HS-27A (cell line): ENCODE measurements at regions not wholly inside any gene's neighbourhood (a gene's known extent, or its start where the extent isn't known, plus 50 kb on each side); places are given as distances from the start of the nearest gene placed in this dataset.

Source experiments
- DNase-seq: peaks from one replicate; pipeline ENCODE4 v3.0.0-alpha.2; 2012; ENCODE audit warnings: low read depth, missing footprints

DNA sequence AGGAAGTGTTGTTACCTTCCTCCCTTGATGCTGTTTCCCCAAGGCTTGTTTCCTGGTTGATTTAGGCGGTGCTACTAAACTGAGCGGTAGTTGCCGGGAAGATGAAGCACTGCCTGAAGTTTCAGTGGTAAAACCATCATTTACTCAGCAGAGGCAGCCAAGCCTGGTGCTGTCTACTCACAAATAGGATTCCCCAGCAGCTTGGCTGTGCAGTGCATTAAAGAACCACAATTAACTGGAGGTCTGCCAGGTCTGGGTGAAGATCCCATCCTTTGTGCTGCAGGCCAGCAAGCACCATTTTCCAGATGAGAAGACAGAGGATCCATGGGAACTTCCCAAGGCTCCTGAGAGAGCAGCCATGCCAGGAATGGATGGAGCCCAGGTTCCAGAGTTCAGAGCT lies 231.9 kb upstream of the E2F8 start:
- no peak for DNase-seq

DNA sequence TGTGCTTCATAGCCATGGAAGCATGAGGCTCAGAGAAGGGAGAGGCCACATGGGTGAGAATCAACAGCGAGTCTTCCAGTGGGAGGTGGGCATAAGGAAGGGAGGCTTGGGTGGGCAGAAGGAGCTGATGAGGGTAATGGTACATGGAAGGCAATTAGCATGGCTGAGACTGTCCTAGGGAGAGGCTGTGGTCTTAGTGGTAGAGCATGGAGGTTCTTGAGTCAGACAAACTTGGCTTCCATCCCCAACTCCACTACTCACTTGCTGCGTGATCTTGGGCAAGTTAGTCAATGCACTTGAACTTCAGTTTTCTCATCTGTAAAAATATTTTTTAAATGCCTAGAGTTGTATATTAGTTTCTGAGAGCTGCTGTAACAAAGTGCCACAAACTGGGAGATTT lies 227.2 kb upstream of the E2F8 start:
- no peak for DNase-seq

DNA sequence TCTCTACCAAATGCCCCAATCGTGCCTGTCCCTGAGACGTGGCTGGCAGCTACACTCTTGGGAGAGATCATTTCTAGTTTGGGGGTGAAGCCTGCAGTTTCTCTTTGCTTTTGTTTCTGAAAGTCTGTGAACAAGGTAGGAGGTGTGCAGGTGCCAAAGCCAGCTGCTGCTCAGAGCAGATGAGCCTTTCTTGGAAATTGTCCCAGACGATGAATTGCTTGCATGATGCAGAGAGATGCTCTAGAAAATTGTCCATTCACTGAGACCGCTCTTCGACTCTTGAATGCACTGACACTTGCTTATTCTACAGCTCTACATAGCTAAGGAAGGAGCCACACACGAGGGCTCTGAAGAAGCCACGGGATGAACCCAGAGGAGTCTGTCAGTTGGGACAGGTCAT lies 225.6 kb upstream of the E2F8 start:
- no peak for DNase-seq

DNA sequence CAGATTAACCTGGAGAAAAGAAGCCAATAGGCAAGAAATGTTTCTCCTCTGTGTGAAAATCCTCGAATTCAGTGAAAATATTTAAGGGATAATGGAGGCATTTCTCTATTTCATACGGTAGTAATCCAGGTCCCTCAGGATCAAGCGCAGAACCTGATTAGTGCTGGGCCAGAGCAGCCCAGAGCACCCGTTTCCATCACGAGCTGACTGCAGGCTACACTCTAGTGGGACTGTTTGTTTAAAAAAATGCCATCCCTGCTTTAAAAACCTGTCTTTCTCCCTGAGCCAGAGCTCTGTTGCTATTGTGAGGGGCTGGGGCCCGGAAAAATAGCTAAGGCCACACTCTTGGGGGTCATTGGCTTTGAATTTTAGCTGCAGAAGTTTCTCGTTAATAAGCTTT lies 223.2 kb upstream of the E2F8 start:
- no peak for DNase-seq

DNA sequence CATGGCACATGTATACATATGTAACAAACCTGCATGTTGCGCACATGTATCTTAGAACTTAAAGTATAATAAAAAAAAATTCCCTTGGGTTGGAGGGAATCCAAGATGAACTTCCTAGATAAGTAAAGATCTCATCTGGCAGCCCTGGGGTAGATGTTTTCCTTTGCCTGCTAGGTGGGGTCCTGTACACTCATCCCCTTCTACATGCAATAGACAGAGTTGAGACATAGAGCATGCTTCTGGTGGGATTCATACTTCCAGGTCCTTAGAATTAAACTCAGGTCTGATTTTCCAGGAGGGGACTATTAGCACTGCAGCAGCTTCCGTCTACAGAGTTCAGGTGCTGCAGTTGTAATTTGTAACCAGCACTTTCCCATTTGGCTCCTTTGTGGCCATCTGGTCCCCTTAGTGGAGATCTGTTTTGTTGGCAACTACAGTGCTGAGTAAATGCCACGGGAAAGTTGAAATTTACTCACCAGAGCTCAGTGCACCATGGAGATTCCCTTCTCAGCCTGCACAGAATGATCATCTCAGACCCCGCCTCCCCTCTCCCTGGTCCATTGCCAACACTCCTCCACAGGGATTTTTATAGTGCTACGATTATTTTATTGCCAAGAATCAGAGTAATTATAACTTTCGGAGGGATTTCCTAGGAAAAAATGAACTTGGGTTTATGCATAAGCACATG lies 220.1 kb upstream of the E2F8 start:
- no peak for DNase-seq

DNA sequence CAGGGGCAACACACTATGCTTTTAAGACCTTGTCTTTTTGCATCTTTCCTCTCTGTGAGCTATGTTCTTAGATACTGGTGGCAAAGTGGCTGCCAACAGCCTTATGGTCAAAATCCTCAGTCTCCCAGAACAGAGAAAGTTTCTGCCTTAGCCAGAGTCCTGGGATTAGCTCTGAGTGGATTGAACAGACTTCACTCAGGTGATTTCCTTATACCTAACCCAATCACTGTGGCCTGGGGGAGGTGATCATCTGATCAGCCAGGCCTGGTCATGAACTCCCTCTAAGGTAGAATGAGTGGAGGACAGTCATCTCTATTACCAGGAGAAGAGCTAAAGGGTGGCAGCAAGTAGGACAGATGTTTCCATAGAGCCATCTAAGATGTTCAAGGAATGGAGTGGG lies 218.5 kb upstream of the E2F8 start:
- DNase-seq: no peak

DNA sequence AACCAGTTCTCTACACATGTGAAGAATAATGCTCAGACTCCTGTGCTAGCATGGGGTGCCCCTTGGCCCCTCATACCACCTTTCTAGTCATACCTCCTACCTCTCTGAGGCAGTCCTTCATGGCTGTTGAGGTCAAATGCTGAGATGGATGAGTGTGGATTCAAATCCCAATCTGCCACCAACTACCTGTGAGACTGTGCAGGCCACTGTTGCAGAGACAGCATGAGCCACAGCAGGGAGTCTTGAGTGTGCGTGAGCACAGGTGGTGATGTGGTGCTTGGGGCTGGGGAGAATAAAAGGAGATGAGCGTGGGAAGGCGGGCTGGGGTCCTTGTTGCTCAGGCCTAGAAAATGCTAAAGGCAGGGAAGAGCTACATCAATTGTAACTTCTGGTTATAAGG lies 218.0 kb upstream of the E2F8 start:
- no peak for DNase-seq

DNA sequence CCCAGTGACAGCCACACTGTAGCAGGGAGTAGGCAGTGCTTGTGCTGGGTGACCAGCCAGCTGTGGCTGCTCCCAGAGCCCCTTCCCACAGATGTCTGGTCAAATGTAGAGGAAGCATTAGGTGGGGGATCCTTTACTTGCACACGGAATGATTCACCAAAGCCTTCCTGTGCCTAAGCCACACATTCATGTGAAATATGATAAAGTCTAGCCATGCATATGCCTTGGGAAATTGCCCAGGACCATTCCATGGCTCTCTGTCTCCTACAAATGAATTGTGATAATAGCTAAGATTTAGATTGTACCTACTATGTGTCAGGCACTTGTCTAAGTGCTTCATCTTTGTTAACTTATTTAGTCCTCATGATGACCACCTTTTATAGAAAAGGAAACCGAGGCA lies 217.5 kb upstream of the E2F8 start:
- no peak for DNase-seq

DNA sequence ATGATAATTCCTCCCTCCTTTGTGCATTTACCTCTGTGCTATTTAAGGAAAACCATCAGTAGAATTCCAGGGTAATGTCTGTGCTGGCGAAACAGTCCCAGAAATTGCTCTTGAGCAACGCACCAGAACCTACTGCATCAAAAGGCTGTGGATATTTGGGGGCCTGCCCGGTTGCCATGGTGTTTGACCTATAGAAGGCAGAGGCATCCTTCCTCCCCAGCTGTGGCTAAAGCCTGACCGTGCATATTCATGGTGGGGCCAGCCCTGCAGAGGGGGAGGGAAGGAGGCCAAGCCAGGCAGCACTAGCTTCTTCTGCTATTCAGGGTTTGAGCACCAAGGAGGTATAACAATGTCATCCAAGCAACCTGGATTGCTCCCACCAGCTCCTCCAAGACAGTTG lies 215.0 kb upstream of the E2F8 start:
- no peak for DNase-seq

DNA sequence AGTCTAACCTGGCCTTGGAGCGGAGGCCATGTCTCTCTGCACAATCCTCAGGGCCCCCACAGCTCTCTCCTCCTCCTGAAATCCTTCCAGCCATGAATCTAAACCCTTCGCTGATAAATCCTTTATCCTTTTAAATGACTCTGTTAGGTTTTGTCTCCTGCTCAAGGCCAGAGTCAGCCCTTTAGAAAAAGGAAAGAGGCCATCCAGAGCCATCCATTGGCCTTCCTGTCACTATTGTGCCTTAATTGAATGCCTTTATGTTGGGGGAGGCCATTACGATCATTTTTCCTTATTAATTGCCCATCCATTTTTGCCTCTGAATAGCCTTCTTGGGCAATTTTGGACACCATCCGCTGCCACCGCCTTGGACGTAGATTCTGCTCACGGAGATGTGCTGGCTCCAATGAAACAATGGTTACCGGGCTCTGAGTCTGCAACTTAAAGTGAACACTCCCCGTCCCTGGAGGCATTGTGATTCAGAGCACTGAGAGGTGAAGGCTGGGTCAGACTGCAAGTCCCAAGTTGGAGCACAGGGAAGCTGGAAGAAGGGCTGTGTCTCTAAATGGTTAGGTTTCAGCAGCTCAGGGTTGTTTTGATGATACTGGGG lies 213.0 kb upstream of the E2F8 start:
- DNase-seq: no peak

DNA sequence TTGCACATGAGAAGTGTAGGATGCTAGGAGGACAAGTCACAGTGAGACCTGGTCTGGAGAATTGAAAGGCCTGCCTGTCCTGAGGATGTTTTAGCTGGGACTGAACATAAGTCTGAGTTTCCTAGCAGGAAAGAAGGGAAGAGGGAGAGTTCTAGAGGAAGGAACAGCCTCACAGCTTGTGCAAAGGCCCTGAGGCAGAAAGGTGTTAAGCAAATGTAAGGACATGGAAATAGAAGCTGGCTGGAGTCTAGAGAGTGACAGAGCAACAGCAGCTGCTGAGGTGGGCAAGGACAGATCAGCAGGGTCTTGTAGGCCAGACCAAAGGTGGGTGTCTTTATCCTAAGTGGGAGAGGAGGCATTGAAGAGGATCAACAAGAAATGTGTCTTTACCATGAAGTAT lies 210.9 kb upstream of the E2F8 start:
- DNase-seq: no peak

DNA sequence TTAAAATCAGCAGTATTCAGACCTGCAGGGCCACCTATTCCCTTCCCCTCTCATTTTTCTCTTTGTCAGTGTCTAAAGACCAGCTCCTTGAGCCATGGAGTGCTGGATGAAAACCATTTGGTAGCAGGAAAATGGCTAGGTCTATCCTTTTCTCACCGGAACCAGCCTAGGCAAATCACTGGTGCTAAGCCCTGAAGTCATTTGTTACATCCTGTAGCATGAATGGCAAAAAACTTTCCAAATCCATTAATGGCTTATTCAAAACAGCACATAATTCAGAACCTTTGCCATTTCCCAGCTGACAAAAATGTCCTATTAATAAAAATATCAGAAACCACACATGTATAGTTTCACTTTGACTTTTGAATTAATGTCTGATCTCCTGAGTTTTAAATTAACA lies 209.5 kb upstream of the E2F8 start:
- no peak for DNase-seq

DNA sequence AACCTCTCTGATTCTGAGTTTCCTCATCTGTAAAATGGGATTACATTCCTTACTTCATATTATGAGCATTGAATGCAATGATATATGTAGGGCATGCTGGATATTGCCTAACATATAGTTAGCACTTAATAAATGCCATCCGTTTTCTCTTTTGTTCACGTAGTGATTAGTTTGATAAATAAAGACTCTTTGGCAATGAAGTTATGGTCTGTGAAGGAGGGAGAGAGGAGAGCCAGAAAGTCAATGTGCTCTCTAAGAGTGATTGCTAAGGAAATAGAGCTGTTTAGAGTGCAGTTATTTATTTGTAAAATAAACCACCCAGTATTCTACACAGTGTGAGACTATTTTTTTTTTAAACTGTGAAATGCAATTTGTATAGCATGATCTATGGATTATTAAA lies 207.9 kb upstream of the E2F8 start:
- DNase-seq: no peak

DNA sequence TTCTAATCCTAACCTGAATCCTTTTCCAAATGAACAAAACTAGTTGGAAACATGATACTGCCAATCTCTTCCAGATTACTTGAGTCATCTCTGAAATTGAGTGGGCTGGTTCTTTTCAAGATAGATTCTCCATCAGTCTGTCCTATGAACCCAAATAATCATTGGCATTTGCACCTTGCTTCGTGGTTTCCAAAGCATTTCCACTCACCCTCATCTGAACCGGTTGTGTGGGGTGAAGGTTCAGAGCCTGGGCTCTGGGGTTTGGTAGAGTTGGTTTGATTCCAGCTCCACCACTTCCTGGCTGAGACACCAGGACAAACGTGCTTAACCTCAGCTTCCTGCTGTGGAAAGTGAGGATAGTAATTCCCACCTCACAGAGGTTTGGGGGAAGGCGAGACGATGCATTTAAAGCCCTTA lies 206.4 kb upstream of the E2F8 start:
- DNase-seq: no peak

DNA sequence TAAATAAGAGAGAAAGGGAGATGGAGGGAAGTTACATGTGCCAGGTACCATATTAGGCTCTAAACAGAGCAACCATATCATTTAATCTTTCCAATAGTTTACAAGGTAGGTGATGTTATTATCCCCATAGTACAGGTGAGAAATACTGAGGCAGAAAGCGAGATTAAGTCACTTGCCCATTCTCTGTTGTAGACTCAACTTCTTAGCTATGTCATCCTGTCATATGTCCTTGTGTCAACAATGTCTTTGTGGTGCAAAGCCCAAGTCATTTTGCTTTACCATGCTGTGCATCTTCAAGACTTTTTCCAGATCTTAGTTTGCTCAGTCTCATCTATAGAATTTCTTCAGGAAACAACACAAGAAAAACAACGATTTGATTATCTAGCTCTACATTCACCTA lies 205.0 kb upstream of the E2F8 start:
- no peak for DNase-seq

DNA sequence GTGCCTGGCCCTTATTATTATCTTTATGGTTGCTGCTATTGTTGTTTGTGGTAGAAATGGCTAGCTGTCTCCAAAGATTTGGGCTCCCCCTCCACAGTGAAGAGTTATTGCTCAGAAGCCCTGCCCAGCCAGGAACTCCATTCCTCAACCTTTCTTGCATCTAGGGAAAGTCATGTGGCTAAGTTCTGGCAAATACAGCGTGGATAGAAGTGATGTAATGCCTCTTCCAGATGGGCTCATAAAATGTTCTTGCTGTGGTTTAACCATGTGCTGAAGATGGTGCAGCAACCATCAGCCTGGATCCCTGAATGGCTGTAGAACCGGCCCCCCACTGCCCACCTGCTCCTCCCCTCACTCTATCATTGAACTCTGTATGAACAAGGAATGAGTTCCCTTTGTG lies 203.5 kb upstream of the E2F8 start:
- DNase-seq: no peak

DNA sequence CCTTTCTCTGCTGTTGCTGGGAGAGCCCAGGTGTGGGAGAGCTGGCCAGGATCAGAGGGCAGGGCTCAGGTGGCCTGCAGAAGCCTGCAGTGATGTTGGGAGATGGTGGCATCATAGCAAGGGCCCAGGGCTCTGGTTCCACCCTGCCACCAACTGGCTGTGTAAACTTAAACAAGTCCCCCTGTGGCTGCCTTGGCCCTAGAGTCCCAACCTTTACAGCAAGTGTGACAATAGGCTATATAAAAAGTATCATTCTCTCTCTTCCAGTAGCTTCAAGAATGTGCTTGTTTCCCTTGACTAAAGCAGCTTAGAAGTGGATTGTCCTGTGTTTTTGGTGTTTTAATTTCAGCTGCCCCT lies 201.8 kb upstream of the E2F8 start:
- DNase-seq: no peak

DNA sequence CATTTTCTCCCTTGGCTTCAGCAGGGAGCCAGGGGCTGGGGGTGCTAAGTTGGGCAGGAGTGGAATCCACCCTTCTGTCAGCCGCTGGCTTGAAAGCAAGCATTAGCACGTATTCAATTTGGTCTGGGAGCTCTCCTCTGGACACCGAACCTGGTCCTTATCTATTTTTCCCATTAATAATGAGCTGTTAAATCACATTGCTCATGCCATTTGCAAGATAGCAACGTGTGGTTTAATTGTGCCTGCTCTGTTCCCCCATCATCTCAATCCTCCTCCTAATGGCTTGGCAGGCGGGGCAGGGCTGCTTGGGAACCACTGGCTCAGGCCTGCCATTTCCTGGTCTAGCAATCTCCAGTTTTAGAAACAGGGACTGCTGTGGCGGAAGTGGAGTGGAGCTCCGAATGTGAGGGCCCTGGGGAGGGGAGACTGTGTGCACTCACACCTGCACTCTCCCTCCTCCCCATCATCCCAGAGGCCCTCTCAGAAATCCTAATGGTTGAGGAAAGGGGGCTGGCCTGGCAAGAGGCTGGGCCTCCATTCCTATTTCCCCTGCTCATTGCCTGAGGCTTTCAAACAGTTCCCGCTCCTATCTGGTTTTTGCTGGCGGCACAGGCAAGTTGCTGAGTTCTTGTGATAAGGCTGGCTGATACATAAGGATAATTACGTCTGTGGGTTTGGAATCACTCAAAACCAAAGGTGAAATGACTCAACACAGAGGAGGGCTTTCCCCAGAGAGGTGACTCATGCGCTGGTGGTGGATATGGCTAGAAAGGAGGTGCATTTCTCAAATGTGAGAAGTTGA lies 201.2 kb upstream of the E2F8 start:
- peak; percentile 94 for DNase-seq

DNA sequence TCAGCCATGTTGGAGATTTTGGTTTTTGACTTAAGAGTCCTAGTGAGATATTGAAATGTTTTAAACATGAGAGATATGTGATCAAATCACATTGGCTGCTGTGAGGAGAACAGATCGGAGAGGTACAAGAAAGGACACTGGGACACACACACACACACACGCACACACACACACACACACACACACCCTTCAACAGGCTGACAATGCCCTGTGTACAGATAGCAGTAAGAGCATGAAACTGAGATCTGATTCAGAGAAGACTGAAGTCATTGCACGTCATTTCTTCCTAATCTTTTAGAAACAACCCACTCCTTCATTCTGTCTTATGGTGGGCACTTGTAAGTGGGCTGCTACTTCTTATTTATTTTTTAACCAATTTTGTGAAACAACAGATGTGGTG lies 200.5 kb upstream of the E2F8 start:
- no peak for DNase-seq

DNA sequence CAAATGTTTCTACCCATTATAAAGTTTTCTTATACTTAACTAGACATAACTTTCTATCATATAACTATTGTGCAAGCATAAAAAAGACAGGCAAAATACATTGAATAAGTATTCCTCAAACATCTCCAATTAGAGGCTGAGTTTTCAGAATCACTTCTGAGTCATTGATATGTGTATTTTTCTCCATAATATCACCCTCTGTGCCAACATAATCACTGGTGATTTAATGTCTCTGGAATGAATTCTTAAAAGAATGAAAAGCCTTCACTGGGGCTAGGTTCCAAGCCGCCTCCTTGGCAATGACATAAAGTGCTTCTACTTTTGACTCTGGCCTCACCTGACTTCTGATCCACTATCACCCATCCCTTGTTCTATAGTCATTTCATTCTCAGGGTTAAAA lies 197.0 kb upstream of the E2F8 start:
- peak; percentile 75 for DNase-seq

DNA sequence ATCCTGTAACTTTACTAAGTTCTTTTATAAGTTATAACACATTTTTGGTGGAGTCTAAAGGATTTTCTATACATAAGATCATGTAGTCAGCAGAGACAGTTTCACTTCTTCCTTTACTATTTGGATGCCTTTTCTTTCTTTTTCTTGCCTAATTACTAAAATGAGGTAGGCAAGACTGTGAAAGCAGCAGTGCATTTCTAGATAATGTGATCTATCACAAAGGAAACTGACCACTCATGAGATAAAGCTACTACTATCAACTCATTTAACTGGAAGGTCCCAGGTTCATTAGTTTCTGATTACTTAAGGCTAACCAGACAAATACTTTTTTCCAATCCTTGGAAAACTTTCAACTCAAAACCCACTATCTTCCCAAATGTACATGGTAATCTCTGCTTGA lies 196.2 kb upstream of the E2F8 start:
- DNase-seq: no peak

DNA sequence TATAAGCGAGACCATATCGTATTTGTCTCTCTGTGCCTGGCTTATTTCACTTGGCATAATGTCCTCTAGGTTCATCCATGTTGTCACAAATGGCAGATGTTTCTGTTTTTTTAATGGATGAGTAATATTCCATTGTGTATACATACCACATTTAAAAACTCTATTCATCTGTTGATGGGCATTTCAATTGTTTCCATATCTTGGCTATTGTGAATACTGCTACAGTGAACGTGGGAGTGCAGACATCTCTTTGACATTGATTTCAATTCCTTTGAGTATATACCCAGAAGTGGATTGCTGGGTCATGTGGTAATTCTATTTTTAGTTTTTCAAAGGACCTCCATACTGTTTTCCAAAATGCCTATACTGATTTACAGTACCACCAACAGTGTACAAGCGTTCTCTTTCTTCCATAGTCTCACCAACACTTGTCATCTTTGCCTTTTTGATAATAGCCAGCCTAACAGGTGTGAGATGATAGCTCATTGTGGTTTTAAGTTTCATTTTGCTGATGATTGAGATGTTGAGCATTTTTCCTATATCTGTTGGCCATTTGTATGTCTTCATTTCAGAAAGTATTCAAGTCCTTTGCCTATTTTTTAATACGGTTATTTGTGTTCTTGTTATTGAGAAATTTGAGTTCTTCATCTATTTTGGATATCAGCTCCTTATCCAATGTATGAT lies 194.7 kb upstream of the E2F8 start:
- DNase-seq: no peak

DNA sequence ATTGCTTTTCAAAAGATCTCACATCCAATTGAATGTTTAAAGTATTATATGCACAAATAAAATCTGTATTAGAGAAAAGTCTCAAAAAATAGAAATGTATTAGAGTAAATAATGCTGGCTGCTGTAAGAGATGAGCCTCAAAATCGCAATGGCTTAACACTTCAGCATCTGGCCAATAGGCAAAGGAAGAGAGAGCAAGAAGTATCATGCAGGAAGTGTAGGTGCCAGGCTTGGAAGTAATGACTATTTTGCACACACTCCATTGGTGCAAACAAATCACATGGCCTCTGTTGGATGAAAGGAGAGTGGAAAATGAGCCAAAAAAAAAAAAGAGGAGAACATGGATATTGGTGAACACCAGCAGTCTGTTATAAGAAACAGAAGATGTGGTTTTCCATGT lies 193.0 kb upstream of the E2F8 start:
- no peak for DNase-seq
